ENCODE measurements at regions not wholly inside any gene's neighbourhood (a gene's known extent, or its start where the extent isn't known, plus 50 kb on each side); places are given as distances from the start of the nearest gene placed in this dataset.
"Not testable (repeated sequence)": the region's sequence is repeated elsewhere in the genome, so short reads cannot be mapped to it uniquely, and the experiment has no call there.

- DNase-seq (no peak), ATAC-seq (no peak)
These were observed 160.2 kb downstream of the SH2D4B start for GRCh38 chr10:80697926-80698325.

DNA sequence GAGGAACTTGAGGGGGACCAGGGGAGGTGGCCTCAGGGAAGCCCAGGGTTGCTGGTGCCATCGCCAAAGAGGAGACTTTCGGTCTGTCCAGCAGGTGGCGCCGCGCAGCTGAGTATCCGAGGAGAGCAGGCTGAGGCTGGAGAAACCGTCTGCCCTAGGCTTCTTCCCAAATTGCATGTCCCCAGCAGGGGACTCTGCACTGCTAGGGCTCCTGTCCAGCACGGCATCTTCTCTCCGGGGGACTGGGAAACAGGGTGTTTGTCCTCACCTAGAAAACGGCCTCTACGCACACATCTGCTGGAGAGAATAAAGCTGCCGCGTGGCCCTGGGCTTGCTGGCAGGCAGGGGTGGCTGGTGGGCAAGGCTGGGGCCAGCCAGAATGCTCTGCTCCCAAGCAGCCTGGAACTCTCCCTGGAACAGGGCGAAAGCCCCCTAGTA is 161.9 kb downstream of the SH2D4B start:
- DNase-seq = peak; percentile 84
- ATAC-seq = peak; percentile 79

DNA sequence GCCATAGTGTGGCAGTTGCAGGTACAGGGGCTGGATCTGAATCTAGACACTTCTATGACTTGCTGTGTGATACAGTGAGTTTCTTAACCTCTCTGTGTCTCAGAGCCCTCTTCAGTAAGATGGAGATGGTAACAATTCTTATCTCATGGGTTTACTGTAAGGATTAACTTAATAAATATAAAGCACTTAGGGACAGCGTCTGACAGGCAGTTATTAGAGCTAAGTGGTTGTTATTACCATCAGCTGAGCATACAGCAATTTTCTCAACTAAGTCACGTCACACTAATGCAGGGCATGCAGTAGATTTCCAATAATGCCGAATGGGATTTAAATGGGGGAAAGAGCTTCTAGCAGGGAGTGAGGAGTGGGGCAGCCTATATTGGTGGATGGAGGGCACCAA is 162.6 kb downstream of the SH2D4B start:
- DNase-seq (no peak), ATAC-seq (no peak)

- ATAC-seq = no peak
- DNase-seq = no peak
These were observed 163.2 kb downstream of the SH2D4B start for GRCh38 chr10:80700760-80701444.

DNA sequence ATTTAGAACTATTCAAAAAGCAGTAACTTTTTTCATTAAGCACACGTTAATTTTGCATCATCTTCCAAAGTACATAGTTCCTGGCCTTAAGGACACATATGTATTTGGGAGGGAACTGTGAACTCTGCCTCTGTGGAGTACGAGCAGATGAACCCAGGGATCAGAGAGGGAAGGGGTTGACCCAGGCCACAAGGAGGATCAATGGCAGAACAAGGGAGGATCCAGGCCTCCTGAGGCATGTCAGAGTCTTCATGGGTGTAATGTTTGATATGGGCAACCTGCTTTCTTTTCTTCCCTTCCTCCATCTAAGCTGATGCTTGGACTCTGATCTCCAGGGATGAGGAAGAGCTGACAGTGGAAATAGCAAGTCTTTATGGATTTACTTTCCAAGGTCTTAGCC is 164.0 kb downstream of the SH2D4B start:
- ATAC-seq (no peak), DNase-seq (no peak)

- no peak for ATAC-seq
- DNase-seq = no peak
These were observed 164.4 kb downstream of the SH2D4B start for GRCh38 chr10:80702143-80702542.

- no peak for ATAC-seq
- DNase-seq = no peak
These were observed 168.2 kb downstream of the SH2D4B start for GRCh38 chr10:80705899-80706298.

- ATAC-seq (no peak), DNase-seq (no peak)
These were observed 170.5 kb downstream of the SH2D4B start for GRCh38 chr10:80708185-80708584.

- ATAC-seq (no peak), DNase-seq (no peak)
These were observed 171.1 kb downstream of the SH2D4B start for GRCh38 chr10:80708808-80709207.

DNA sequence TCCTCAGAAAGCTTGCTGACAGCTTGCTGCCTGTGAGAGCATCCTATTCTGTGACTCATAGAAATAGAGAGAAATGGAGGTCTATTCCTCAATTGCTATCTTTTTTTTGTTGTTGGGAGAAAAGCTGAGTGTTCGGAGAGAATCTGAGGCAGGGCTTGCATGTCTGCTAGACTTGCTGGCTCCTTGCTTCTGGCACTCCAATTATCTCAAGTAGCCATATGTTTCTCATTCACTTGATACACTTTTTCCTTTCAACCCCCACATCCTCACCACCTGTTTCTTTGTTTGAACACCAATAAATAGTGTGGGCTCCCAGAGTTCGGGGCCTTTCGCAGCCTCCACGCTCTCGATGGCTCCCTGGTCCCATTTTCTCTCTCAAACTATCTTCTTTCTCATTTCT is 172.2 kb downstream of the SH2D4B start:
- no peak for DNase-seq
- ATAC-seq = no peak

GRCh38 chr10:80713398-80713928 is 175.8 kb downstream of the SH2D4B start:
- no peak for DNase-seq
- no peak for ATAC-seq

DNA sequence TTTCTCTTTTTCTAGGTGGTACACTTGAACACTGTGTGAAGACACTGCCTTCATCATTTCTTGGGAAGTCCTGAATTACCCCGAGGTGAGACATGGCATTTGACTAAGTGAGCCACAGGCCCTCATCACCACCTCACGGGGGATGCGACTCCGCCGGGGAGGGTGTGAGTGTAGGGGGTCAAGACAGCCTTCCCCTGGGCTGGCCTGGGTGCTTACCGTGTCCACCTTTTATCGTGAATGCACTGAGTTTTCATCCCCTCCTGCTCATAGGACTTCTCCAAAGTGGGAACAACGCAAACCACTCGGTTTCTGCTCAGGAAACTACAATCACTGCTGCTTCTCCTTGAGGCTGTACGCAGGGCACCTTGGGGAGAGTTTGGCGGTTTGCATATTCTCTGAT is 176.9 kb downstream of the SH2D4B start:
- no peak for DNase-seq
- no peak for ATAC-seq

DNA sequence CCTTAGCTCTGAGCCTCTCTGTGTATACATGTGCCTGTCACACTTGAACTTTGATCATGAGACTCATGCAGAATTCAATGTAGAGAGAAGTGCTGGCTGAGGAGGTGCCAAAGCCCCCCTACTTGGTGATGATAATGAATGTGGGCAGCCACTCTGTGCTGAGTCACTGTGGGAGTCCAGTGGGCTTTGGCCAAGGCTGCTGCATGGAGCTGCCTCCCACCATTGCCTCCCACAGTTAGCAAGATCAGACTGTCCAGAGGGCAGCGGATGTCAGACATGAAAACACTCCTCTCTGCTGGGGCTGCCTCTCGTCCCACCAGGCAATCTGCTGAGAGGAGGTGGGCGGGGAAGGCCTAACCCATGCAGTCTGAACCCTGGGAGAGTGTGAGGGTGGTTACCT is 180.3 kb downstream of the SH2D4B start:
- ATAC-seq (no peak), DNase-seq (no peak)

- ATAC-seq (no peak), DNase-seq (no peak)
These were observed 182.2 kb downstream of the SH2D4B start for GRCh38 chr10:80719935-80720334.

GRCh38 chr10:80720549-80720948 is 182.8 kb downstream of the SH2D4B start:
- DNase-seq (no peak), ATAC-seq (no peak)

GRCh38 chr10:80728354-80728753 is 190.7 kb downstream of the SH2D4B start:
- ATAC-seq, DNase-seq: not testable (repeated sequence)

DNA sequence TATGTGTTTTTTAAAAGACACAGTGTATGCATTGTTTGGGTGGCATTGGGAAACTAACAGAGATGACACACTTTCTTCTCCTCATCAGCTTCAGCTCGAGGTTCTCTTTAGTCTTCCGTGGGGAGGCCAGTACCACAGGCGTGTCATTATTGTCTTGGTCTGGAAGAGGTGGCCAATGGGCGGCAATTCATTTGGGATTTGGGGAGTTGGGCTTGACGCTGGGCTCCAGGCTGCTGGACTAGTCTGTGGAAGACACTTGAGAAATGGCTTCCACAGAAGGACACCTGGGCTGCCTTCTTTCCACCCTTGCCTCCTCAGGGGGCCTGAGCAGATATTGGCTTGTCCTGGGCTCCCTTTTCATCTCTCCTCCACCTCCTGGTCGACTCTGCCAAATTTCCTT is 192.2 kb downstream of the SH2D4B start:
- ATAC-seq = no peak

DNA sequence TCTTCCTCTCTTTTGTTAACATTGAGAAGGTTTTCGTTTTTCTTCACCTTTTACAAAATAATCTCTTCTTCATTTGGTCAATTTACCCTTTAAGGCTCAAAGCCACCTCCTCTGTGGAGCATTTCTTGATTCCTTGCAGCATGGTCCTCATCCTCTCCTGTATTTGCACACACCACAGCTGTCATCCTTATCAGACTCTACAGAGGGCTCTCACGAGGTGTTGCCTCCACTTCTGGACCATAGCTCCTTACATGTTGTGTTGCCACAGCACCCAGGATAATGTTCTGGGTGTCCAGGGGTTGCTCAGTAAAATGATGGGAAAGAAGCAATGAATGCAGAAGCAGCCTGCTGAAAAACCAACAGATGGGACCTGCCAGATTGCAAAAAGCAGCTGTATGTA is 192.8 kb downstream of the SH2D4B start:
- no peak for DNase-seq
- no peak for ATAC-seq

More for the DNA sequence above, 192.2 kb downstream of the SH2D4B start:
- no peak for DNase-seq

DNA sequence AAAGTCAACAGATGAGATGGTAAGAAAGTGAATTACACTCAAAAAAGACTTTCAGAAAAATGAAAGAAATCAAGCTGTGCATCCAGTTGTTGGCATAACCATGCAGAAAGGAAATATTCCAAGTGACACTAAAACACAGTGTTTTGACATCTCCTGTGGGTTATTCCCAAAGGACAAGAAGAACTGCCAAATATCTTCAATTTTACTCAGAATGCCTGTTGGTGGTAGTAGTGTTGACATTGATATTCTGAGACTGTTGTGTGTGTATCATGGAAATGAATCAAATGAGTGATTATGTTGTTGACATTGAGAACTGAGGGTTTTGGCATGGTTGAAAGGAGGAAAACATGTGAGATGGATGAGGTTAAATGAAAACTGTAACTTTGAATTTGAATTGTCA is 196.9 kb downstream of the SH2D4B start:
- DNase-seq (no peak), ATAC-seq (no peak)

DNA sequence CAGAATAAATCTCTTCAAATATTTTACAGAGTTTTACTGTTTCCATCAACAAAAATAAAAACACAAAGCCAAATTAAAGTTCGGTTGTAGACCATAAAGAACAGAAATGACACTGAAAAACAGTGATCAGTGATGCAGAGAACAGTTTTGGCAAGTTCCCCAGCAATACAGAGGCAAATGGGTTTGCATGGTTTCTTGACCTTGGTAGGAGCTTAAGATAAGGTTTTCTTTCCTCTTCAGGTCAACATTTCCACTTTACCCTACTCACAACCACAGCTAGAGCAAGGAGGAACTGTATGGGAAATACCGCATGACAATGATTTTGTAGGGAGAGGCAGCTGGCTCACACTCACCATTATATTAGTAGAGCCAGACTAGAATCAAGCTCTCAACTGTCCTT is 199.5 kb downstream of the SH2D4B start:
- ATAC-seq (no peak), DNase-seq (no peak)

DNA sequence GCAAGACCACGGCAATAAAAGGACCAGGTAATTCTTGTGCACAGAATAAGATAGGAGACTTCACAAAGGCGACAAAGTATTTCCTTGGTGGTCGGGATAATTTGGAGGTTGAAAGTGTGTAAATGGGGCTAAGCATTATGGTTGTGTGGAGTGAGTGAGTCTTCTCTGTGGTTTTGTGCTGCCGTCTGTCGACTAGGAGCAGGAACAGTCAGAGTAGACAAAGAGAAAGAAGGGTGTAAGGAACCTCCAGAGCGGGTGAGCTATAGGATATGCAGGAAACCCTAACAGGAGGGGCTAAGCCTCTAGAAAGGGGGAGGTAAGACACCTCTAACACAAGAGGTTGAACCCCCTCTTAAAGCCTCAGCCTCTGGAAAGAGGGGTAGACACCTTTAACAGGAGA is 201.6 kb downstream of the SH2D4B start:
- DNase-seq = no peak
- ATAC-seq = no peak

- DNase-seq (no peak), ATAC-seq (no peak)
These were observed 202.4 kb downstream of the SH2D4B start for GRCh38 chr10:80739963-80740715.

GRCh38 chr10:80741278-80741677 is 203.6 kb downstream of the SH2D4B start:
- ATAC-seq (no peak), DNase-seq (no peak)

- DNase-seq (no peak), ATAC-seq (no peak)
These were observed 212.6 kb downstream of the SH2D4B start for GRCh38 chr10:80750268-80750667.
